Small intestine (tissue), 7 donors: ENCODE measurements at regions not wholly inside any gene's neighbourhood (a gene's known extent, or its start where the extent isn't known, plus 50 kb on each side); places are given as distances from the start of the nearest gene placed in this dataset.

ENCODE experiments used
- DNase-seq, 2 donors: peaks; one replicate each; pipeline versions ENCODE4 v3.0.0 to v3.0.0-alpha.2; 2013
- FAIRE-seq: peaks from 2 replicates; lab custom pipeline; 2012; peaks lifted over from hg19 to GRCh38; lab: Jason Lieb, UNC
- H3K27ac ChIP-seq, 3 donors: one replicate each; pipeline ENCODE4 v1.5.1; 2013; ENCODE audit warnings: low read length in 2 of 3, mild to moderate bottlenecking in 2 of 3, control low read depth in 1 of 3, inconsistent platforms in 1 of 3, low read depth in 1 of 3, moderate library complexity in 1 of 3
- H3K27me3 ChIP-seq, 3 donors: one replicate each; pipeline ENCODE4 v1.6.1; 2013; ENCODE audit warnings: low read length in 3 of 3, inconsistent platforms in 1 of 3; ENCODE audit not compliant: control insufficient read depth in 3 of 3, insufficient read depth in 3 of 3
- H3K36me3 ChIP-seq, 3 donors: one replicate each; pipeline ENCODE4 v1.6.1; 2013; ENCODE audit warnings: low read length in 3 of 3, inconsistent platforms in 1 of 3, low read depth in 1 of 3, mild to moderate bottlenecking in 1 of 3, moderate library complexity in 1 of 3; ENCODE audit not compliant: control insufficient read depth in 3 of 3, insufficient read depth in 2 of 3
- H3K4me1 ChIP-seq, 3 donors: one replicate each; pipeline ENCODE4 v1.6.1; 2013; ENCODE audit warnings: low read length in 2 of 3, inconsistent platforms in 1 of 3, low read depth in 1 of 3, mild to moderate bottlenecking in 1 of 3, moderate library complexity in 1 of 3; ENCODE audit not compliant: control insufficient read depth in 3 of 3, insufficient read depth in 2 of 3
- H3K4me3 ChIP-seq, 3 donors: one replicate each; pipeline ENCODE4 v1.5.1; 2013; ENCODE audit warnings: low read length in 3 of 3, control low read depth in 1 of 3, inconsistent platforms in 1 of 3, low read depth in 1 of 3, mild to moderate bottlenecking in 1 of 3, moderate library complexity in 1 of 3
- H3K9me3 ChIP-seq, 2 donors: one replicate each; pipeline ENCODE4 v1.6.1; 2013; ENCODE audit warnings: low read depth in 1 of 2, low read length in 1 of 2; ENCODE audit not compliant: control insufficient read depth in 2 of 2, insufficient read depth in 1 of 2
- WGBS, 3 donors: extraction: QIAGEN DNeasy Blood & Tissue Kit; methylation state at CpG; one replicate each; pipeline ENCODE4 v1.1.7; 2013; 5-methylcytosine and 5-hydroxymethylcytosine counted together
- donor health status: healthy with polysubstance abuse.
- donor health status: control.
- donor health status: control.
- donor health status: Bipolar disorder and iron deficiency.
- donor health status: healthy.

DNA sequence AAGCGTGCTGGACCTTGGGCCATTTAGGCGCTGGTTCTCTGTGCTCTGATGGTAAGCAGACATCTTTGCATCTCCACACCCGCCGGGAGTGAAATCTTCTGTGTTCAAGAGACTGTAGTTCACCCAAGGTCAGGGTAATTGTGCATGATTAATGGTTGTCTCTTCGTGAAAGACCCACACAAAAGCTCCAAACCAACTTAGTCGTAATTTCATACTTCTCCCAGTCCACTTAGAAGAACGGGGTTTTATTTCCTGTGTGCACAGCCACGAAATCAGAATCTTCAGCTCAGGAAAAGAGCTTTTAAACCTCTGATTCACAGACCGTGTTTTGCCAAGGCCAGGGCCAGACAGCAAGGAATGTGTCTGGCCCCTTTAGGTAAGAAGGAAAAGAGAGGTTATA lies 640.9 kb downstream of the MED13L start:
- FAIRE-seq = no peak
- Histone ChIP-seq H3K27ac (no peak overlapping the region), H3K36me3 (no peaks in the 10 kb centered on the region), H3K4me1 (no peaks in the 10 kb centered on the region), H3K4me3 (no peak overlapping the region), H3K27me3 (no peaks in the 10 kb centered on the region), H3K9me3 (no peaks in the 10 kb centered on the region)
- WGBS, 3 donors = 55 to 77% (median 64%) methylated on average over 9 of the region's 9 CpGs
- no peak for DNase-seq

DNA sequence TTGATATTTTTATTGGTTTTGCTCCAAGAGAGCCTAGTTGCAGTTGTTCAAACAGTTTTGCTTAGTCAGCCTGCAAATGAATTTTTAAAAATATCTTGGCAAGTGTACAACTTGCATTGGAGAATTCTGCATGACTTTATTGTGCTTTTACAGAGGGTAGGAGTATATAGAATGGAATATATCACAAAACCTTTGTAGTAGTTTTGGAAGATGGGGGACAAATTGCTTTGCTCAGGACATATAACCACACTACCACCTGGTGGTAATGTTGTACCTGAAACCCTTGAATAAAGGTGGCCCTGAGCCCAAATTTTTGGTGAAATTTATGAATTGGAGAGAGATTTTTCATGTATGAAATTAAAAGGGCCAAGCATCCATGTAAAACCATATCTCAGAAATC lies 645.2 kb downstream of the MED13L start:
- DNase-seq = no peak
- no peaks in the 10 kb centered on the region for H3K4me1 ChIP-seq
- no peak overlapping the region for H3K27ac ChIP-seq
- H3K9me3 ChIP-seq = peaks cover 0 to 7% of the 10 kb centered on the region in 2 donors
- H3K4me3 ChIP-seq = no peak overlapping the region
- no peaks in the 10 kb centered on the region for H3K36me3 ChIP-seq
- no peak for FAIRE-seq
- no peaks in the 10 kb centered on the region for H3K27me3 ChIP-seq

DNA sequence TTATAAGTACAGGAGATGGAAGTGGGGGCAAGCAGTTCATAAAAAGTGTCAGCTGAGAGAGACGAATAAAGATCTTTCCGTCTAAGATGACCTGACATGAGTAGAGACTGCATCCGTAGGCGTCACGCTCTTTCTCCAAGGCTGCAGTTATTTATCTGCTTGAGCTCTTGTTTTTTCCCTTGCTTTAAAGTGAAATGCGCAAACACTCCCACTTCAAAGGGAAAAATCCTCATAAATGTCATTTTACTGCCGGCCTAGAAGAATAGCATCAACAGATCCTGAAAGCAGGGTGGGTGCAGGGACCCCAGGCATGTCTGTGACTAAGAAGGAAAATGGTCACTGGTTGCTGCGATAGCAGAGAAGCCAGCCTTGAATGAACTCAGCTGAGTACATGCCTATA lies 647.4 kb downstream of the MED13L start:
- peaks cover 0 to 11% of the 10 kb centered on the region in 2 donors for H3K9me3 ChIP-seq
- H3K27ac ChIP-seq = no peak overlapping the region
- H3K36me3 ChIP-seq = no peaks in the 10 kb centered on the region
- DNase-seq (no peak), FAIRE-seq (no peak)
- no peaks in the 10 kb centered on the region for H3K4me1 ChIP-seq
- no peak overlapping the region for H3K4me3 ChIP-seq
- WGBS, 3 donors = 79 to 93% (median 89%) methylated on average over 8 of the region's 8 CpGs
- H3K27me3 ChIP-seq = no peaks in the 10 kb centered on the region

DNA sequence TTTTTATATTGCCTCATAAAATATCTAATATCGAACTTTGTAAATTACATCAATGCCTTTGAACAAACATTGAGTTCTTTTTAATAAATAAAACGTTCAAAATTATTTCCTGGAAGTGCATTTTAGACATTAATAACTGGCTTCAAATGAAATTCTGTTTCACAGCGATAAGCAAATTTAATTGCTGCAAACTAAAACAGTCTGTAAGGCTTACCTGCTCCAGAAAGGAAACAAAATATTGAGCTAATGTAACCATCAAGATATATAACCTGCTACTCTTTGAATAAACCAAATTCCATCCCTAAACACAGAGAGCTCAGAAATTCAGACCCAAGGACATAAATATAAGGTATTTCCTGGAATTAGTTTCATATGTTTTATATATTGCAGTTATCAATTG lies 651.3 kb downstream of the MED13L start:
- H3K27me3 ChIP-seq = no peaks in the 10 kb centered on the region
- no peak overlapping the region for H3K27ac ChIP-seq
- H3K9me3 ChIP-seq = peaks cover 0 to 15% of the 10 kb centered on the region in 2 donors
- no peaks in the 10 kb centered on the region for H3K36me3 ChIP-seq
- FAIRE-seq (no peak), DNase-seq (no peak)
- H3K4me3 ChIP-seq = no peak overlapping the region
- WGBS, 3 donors = 34 to 59% (median 44%) methylated on average over 3 of the region's 3 CpGs
- no peaks in the 10 kb centered on the region for H3K4me1 ChIP-seq

DNA sequence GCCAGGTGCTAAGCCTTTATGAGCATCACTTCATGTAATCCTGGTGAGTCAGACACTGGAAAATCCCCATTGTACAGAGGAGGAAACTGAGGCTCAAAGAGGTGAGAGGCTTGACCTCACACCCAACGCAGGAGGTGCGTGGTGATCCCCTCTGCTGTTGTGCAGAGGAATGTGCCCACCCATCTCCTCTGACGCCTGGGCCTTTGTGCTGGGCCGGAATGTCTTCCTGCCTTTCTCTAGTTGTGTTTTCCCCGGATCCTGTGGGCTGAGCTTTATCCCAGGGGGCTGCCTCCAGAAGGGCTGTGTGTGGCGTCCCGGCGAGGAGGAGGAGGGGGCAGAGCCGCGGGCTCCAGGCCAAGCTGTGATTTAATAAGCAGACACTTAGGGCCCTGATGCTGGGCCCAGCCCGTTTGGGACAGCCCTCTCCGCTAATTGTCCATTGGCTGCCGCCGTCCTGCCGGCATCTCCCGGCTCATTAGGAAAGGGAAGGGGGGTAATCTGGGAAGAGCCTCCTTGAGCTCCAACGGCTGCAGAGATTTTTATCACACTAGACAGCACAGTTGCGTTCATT lies 653.6 kb downstream of the MED13L start:
- Histone ChIP-seq H3K4me1 (no peaks in the 10 kb centered on the region), H3K27me3 (no peaks in the 10 kb centered on the region), H3K4me3 (no peak overlapping the region), H3K36me3 (no peaks in the 10 kb centered on the region), H3K27ac (no peak overlapping the region), H3K9me3 (peaks cover 0 to 10% of the 10 kb centered on the region in 2 donors)
- WGBS, 3 donors = 40 to 79% (median 60%) methylated on average over 18 of the region's 18 CpGs
- DNase-seq (peak in 1 of 2 donors; percentile 26), FAIRE-seq (no peak)

DNA sequence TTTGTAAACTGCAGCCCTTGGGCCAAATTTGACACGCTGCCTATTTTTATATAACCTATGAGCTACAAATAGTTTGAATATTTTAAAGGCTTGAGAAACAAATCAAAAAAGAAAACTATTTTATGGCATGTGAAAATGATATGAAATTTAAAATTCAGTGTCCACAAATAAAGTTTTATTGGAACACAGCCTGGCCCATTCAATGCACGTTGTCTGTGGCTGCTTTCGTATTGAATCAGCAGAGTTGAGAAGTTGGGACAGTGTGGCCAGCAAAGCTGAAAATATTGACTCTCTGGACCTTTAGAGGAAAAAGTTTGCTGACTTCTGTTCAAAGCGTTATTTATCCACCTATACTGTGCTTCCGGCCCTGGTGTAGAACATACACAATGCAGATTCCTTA lies 654.2 kb downstream of the MED13L start:
- no peak for DNase-seq
- H3K36me3 ChIP-seq = no peaks in the 10 kb centered on the region
- H3K27ac ChIP-seq = no peak overlapping the region
- no peak for FAIRE-seq
- 86 to 93% (median 89%) methylated on average over 5 of the region's 5 CpGs for WGBS, 3 donors
- peaks cover 0 to 10% of the 10 kb centered on the region in 2 donors for H3K9me3 ChIP-seq
- H3K4me1 ChIP-seq = no peaks in the 10 kb centered on the region
- no peak overlapping the region for H3K4me3 ChIP-seq
- no peaks in the 10 kb centered on the region for H3K27me3 ChIP-seq

DNA sequence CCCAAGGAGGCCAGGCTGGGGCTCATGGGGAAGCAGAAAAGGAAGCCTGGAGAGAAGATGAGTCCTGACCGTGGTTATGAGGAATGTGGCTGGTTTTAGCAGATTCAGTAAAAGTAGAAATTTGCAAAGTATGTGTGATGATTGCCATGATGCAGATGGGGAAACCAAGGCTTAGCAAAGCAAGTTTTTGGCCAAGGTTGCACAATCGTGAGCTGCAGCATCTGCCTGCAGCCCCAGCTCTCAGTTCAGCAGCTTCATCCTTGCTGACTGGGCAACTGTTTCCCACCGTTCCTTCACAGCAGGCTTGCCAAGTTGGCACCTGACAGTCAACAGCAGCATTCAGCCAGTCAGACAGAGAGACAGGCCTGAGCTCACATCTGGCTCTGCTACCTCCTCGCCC lies 656.7 kb downstream of the MED13L start:
- Histone ChIP-seq H3K4me1 (no peaks in the 10 kb centered on the region), H3K36me3 (no peaks in the 10 kb centered on the region), H3K27ac (no peak overlapping the region), H3K4me3 (no peak overlapping the region), H3K9me3 (peaks cover 0 to 7% of the 10 kb centered on the region in 2 donors), H3K27me3 (no peaks in the 10 kb centered on the region)
- no peak for FAIRE-seq
- WGBS, 3 donors = 70 to 73% (median 72%) methylated on average over 4 of the region's 4 CpGs
- DNase-seq = no peak

DNA sequence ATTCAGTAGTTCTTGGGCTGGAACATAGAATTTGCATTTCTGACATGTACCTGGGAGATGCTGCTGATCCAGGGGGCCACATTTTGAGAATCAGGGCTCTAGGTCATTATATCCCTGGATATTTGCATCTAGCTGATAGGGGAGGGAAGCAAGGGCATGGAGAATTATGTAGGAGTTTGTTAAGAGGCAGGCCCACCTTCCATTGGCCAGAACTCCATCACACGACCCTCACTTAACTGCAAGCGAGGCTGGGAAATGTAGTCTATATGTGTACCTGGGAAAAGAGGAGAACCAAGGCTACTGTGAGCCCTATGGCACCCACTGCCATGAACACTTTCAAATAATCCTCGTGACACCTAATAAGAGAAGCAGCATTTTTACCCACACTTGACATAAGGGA lies 657.6 kb downstream of the MED13L start:
- no peak for FAIRE-seq
- no peaks in the 10 kb centered on the region for H3K36me3 ChIP-seq

DNA sequence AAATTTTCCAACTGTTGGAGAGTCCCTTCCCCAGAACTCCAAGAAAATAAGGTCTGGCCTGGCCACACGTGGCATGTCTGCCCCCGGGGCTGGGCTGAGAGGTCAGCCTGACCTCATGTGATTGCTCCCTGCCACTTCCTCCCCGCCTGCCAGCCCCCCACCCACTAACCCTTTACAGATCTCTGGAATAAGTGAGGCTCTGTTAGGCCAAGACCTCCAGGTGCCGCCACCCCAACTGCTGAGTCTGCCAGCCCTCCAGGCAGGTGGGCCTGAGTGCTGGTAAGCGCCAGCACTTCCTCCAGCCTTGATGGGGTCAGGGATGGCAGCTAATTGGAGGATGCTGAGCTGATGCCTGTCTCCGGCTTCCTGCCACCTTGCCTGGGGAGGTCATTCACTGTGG lies 658.4 kb downstream of the MED13L start:
- DNase-seq (no peak), FAIRE-seq (no peak)
- H3K9me3 ChIP-seq = no peaks in the 10 kb centered on the region
- H3K36me3 ChIP-seq = no peaks in the 10 kb centered on the region
- no peak overlapping the region for H3K27ac ChIP-seq
- no peak overlapping the region for H3K4me3 ChIP-seq
- 67 to 78% (median 76%) methylated on average over 6 of the region's 6 CpGs for WGBS, 3 donors
- no peaks in the 10 kb centered on the region for H3K27me3 ChIP-seq
- no peaks in the 10 kb centered on the region for H3K4me1 ChIP-seq

More for the DNA sequence above, 657.6 kb downstream of the MED13L start:
- no peak for DNase-seq
- Histone ChIP-seq H3K9me3 (peaks cover 0 to 4% of the 10 kb centered on the region in 2 donors), H3K4me1 (no peaks in the 10 kb centered on the region), H3K27me3 (no peaks in the 10 kb centered on the region), H3K4me3 (no peak overlapping the region), H3K27ac (no peak overlapping the region)
- WGBS, 3 donors = 48 to 78% (median 53%) methylated on average over 3 of the region's 3 CpGs
